CD4-positive, alpha-beta T cell (primary cell): ENCODE measurements at regions not wholly inside any gene's neighbourhood (a gene's known extent, or its start where the extent isn't known, plus 50 kb on each side); places are given as distances from the start of the nearest gene placed in this dataset.

Source experiments
- ATAC-seq: fragments of 200-7000 bp; cut with Tn5 transposase; one replicate; pipeline ENCODE4 v1.10.0; 2022; ENCODE audit warnings: mild to moderate bottlenecking; ENCODE audit not compliant: poor library complexity
- CTCF ChIA-PET: fragments of 350-600 bp; sonication (Branson Sonifier 250); formaldehyde crosslinking; loops from one replicate; lab custom pipeline; 2021; ENCODE audit warnings: antibody characterized with exemption, inconsistent platforms; lab: Charles Lee
- POLR2A ChIA-PET: fragments of 350-600 bp; sonication (Branson Sonifier 250); formaldehyde crosslinking; loops from one replicate; lab custom pipeline; 2021; ENCODE audit warnings: antibody characterized with exemption, inconsistent platforms; lab: Charles Lee
- DNase-seq, 14 experiments: peaks; one replicate each; pipeline ENCODE4 v3.0.0-alpha.2; 2013 to 2020; ENCODE audit warnings: mixed read lengths in 2 of 14
- H3K27ac ChIP-seq, 2 donors: one replicate each; pipeline versions ENCODE4 v1.5.1 to v1.7.0; 2013; ENCODE audit warnings: low read length in 2 of 2, low read depth in 1 of 2, mild to moderate bottlenecking in 1 of 2
- H3K27me3 ChIP-seq, 2 experiments: 1 replicate in 1 of 2; 2 replicates in 1 of 2; pipeline versions ENCODE4 v1.6.1 to v1.7.0; 2013; ENCODE audit warnings: low read length in 2 of 2, control low read depth in 1 of 2, mild to moderate bottlenecking in 1 of 2, moderate library complexity in 1 of 2; ENCODE audit not compliant: insufficient read depth in 2 of 2, control insufficient read depth in 1 of 2
- H3K36me3 ChIP-seq: one replicate; pipeline ENCODE4 v1.6.1; 2013; ENCODE audit warnings: low read length, control low read depth; ENCODE audit not compliant: insufficient read depth
- H3K4me1 ChIP-seq: one replicate; pipeline ENCODE4 v1.6.1; 2013; ENCODE audit warnings: low read length, control low read depth; ENCODE audit not compliant: insufficient read depth
- H3K4me3 ChIP-seq: one replicate; pipeline ENCODE4 v1.5.1; 2013; ENCODE audit warnings: mild to moderate bottlenecking, low read length, moderate library complexity
- H3K9me3 ChIP-seq, 2 experiments: 1 replicate in 1 of 2; 2 replicates in 1 of 2; pipeline versions ENCODE4 v1.6.1 to v1.7.0; 2013; ENCODE audit warnings: low read length in 2 of 2, mild to moderate bottlenecking in 2 of 2, control low read depth in 1 of 2, moderate library complexity in 1 of 2; ENCODE audit not compliant: control insufficient read depth in 1 of 2, insufficient read depth in 1 of 2
- H3K27ac Mint-ChIP-seq: one replicate; pipeline ENCODE4 v1.8.0; 2020; ENCODE audit warnings: mixed read lengths
- H3K27me3 Mint-ChIP-seq: one replicate; pipeline ENCODE4 v1.8.0; 2021; ENCODE audit warnings: mixed read lengths
- H3K36me3 Mint-ChIP-seq: one replicate; pipeline ENCODE4 v1.8.0; 2021; ENCODE audit warnings: low read depth, mixed read lengths
- H3K4me1 Mint-ChIP-seq: one replicate; pipeline ENCODE4 v1.8.0; 2021; ENCODE audit warnings: low read depth, mixed read lengths
- H3K4me3 Mint-ChIP-seq: one replicate; pipeline ENCODE4 v1.8.0; 2020; ENCODE audit warnings: mild to moderate bottlenecking, mixed read lengths
- H3K9me3 Mint-ChIP-seq: one replicate; pipeline ENCODE4 v1.8.0; 2020; ENCODE audit warnings: mixed read lengths
- intact Hi-C, 2 experiments: fragments of 100-400 bp; cut with DNase I in 1 of 2; cut with micrococcal nuclease in 1 of 2; formaldehyde crosslinking; loops; one replicate each; pipeline versions ENCODE4 v1.15.1 to v1.9.0; 2023 to 2025; cut with DNase I, micrococcal nuclease
- TF ChIP-seq, protein P1 (sequence below): fragments of 200-600 bp; IDR thresholded peaks from one replicate; pipeline ENCODE4 v1.8.0; 2022; ENCODE audit warnings: antibody characterized with exemption, mild to moderate bottlenecking

DNA sequence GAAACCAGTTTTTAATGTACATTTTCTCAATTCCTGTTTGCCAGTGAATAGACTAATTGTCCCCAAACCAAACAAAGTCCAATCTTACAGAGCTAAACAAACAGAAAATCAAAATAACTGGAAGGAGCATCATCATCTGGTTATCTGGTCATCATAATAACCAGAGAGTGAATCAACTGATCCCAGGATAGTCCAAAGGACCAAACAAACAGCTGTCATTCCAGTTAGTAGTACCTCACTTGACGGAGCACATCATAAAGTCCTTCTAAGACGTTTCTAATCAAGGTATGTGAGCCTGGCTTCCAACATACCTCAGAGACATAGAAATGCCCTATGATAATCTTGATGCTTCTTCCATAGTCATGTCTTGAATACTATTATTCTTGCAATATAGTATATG, 240.5 kb downstream of the LTN1 start:
- ChIA-PET POLR2A (no interaction called here), CTCF (no interaction called here)
- no peaks in the 10 kb centered on the region for H3K9me3 Mint-ChIP-seq
- no peaks in the 10 kb centered on the region for H3K9me3 ChIP-seq
- no peak overlapping the region for H3K4me3 Mint-ChIP-seq
- no peak overlapping the region for H3K27ac ChIP-seq
- intact Hi-C loops, result no loop called here
- TF ChIP-seq, protein P1, sequence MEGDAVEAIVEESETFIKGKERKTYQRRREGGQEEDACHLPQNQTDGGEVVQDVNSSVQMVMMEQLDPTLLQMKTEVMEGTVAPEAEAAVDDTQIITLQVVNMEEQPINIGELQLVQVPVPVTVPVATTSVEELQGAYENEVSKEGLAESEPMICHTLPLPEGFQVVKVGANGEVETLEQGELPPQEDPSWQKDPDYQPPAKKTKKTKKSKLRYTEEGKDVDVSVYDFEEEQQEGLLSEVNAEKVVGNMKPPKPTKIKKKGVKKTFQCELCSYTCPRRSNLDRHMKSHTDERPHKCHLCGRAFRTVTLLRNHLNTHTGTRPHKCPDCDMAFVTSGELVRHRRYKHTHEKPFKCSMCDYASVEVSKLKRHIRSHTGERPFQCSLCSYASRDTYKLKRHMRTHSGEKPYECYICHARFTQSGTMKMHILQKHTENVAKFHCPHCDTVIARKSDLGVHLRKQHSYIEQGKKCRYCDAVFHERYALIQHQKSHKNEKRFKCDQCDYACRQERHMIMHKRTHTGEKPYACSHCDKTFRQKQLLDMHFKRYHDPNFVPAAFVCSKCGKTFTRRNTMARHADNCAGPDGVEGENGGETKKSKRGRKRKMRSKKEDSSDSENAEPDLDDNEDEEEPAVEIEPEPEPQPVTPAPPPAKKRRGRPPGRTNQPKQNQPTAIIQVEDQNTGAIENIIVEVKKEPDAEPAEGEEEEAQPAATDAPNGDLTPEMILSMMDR, result no peak
- no peak overlapping the region for H3K27ac Mint-ChIP-seq
- no peaks in the 10 kb centered on the region for H3K36me3 Mint-ChIP-seq
- H3K4me1 Mint-ChIP-seq, result no peaks in the 10 kb centered on the region
- ATAC-seq, result no peak
- no peak for DNase-seq
- H3K27me3 ChIP-seq, result no peaks in the 10 kb centered on the region
- no peak overlapping the region for H3K4me3 ChIP-seq
- H3K4me1 ChIP-seq, result no peaks in the 10 kb centered on the region
- peaks cover 4% of the 10 kb centered on the region for H3K36me3 ChIP-seq
- no peaks in the 10 kb centered on the region for H3K27me3 Mint-ChIP-seq

GRCh38 chr21:28751176-28751575, 241.5 kb downstream of the LTN1 start:
- POLR2A ChIA-PET, result no interaction called here
- H3K27me3 Mint-ChIP-seq, result no peaks in the 10 kb centered on the region

DNA sequence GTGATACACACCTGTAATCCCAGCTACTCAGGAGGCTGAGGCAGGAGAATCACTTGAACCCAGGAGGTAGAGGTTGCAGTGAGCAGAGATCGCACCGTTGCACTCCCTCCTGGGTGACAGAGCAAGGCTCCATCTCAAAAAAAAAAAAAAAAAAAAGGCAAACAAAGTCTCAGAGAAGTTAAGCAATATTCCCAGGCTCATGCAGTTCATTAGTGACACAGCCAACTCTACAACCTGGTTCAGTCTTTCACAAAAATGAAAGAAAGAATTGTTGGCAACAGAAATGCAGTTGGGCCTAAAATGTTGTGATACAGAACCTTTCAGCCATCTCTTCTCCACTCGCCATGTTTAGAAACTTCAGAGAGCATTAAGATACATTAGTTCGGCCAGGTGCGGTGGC, 242.1 kb downstream of the LTN1 start:
- H3K27me3 Mint-ChIP-seq, result no peaks in the 10 kb centered on the region
- ChIA-PET CTCF (no interaction called here), POLR2A (no interaction called here)
- H3K4me1 Mint-ChIP-seq, result no peaks in the 10 kb centered on the region
- Histone ChIP-seq H3K9me3 (no peaks in the 10 kb centered on the region), H3K4me1 (no peaks in the 10 kb centered on the region), H3K27me3 (no peaks in the 10 kb centered on the region), H3K36me3 (peaks cover 4% of the 10 kb centered on the region), H3K27ac (no peak overlapping the region), H3K4me3 (no peak overlapping the region)
- no peak overlapping the region for H3K27ac Mint-ChIP-seq
- DNase-seq (no peak), ATAC-seq (no peak)
- no peaks in the 10 kb centered on the region for H3K9me3 Mint-ChIP-seq
- intact Hi-C loops, result no loop called here
- TF ChIP-seq, protein P1, result no peak
- H3K36me3 Mint-ChIP-seq, result no peaks in the 10 kb centered on the region
- no peak overlapping the region for H3K4me3 Mint-ChIP-seq

More at GRCh38 chr21:28751176-28751575, 241.5 kb downstream of the LTN1 start:
- no peaks in the 10 kb centered on the region for H3K4me1 Mint-ChIP-seq
- Histone ChIP-seq H3K27ac (no peak overlapping the region), H3K9me3 (no peaks in the 10 kb centered on the region), H3K4me1 (no peaks in the 10 kb centered on the region), H3K4me3 (no peak overlapping the region), H3K27me3 (no peaks in the 10 kb centered on the region), H3K36me3 (peaks cover 4% of the 10 kb centered on the region)
- DNase-seq (no peak), ATAC-seq (no peak)
- intact Hi-C loops, result no loop called here
- H3K27ac Mint-ChIP-seq, result no peak overlapping the region
- CTCF ChIA-PET, result no interaction called here
- TF ChIP-seq, protein P1, result no peak
- no peaks in the 10 kb centered on the region for H3K36me3 Mint-ChIP-seq
- no peak overlapping the region for H3K4me3 Mint-ChIP-seq
- no peaks in the 10 kb centered on the region for H3K9me3 Mint-ChIP-seq
